GM06990 (cell line): ENCODE measurements at regions not wholly inside any gene's neighbourhood (a gene's known extent, or its start where the extent isn't known, plus 50 kb on each side); places are given as distances from the start of the nearest gene placed in this dataset.

ENCODE experiments used
- DNase-seq: peaks from one replicate; pipeline ENCODE4 v3.0.0-alpha.2; 2011; ENCODE audit not compliant: insufficient read length; ENCODE audit errors: extremely low read depth
- H3K27me3 ChIP-seq: replicated peaks from 2 replicates; pipeline ENCODE4 v1.6.0; 2011; ENCODE audit warnings: low read length; ENCODE audit not compliant: control insufficient read depth, insufficient read depth
- H3K36me3 ChIP-seq: 2 replicates; pipeline ENCODE4 v1.5.1; 2011; ENCODE audit warnings: low read length; ENCODE audit not compliant: control insufficient read depth, insufficient read depth
- H3K4me3 ChIP-seq: replicated peaks from 2 replicates; pipeline ENCODE4 v1.5.1; 2011; ENCODE audit warnings: low read depth, mild to moderate bottlenecking, control low read depth, low read length
- CTCF ChIP-seq: IDR thresholded peaks from 2 replicates; pipeline ENCODE4 v1.5.1; 2011; ENCODE audit warnings: low read length, control low read depth, mild to moderate bottlenecking, inconsistent platforms; ENCODE audit not compliant: insufficient read depth, poor library complexity, severe bottlenecking

DNA sequence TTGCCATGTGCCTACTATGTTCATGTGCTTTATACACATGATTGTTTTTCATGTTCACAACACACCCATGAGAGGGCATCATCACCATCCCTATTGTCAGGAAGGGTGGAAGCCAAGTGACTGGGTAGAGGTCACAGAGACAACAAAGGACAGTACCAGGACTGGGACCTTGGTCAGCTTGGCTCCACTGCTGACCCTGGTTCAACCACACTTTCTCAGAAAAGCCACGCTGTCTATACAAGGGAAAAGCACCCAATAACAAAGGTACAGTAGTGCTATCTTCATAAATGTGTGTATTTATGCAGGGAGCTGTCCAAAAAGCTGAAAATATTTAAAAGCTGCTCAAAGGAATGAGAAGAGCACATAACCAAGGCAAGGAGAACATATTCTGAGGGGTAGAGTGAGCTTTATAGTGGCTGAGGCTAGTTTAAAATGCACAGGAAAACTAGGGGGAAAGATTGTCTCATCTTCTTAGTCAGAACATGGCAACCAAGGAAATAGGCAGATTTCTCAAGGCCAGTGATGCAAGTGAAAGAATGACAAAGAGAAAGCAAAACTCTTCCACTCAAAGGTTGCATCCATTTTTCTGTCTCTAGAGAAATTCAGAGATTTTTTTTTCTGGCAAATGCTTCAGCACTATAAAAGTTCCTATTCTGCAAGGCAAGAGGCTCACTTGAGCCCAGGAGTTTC lies 415.0 kb downstream of the FOXO1 start:
- H3K36me3 ChIP-seq = no peaks in the 10 kb centered on the region
- no peak overlapping the region for H3K4me3 ChIP-seq
- TF ChIP-seq CTCF = no peak
- H3K27me3 ChIP-seq = no peaks in the 10 kb centered on the region
- DNase-seq = no peak

- Histone ChIP-seq H3K27me3 (no peaks in the 10 kb centered on the region), H3K4me3 (no peak overlapping the region), H3K36me3 (no peaks in the 10 kb centered on the region)
- TF ChIP-seq CTCF = no peak
- DNase-seq = no peak
Measured at GRCh38 chr13:40252241-40252640, 414.2 kb downstream of the FOXO1 start.

- no peak for TF ChIP-seq CTCF
- H3K36me3 ChIP-seq = no peaks in the 10 kb centered on the region
- no peak for DNase-seq
- no peaks in the 10 kb centered on the region for H3K27me3 ChIP-seq
- no peak overlapping the region for H3K4me3 ChIP-seq
Measured at GRCh38 chr13:40252676-40253075, 413.8 kb downstream of the FOXO1 start.

GRCh38 chr13:40254394-40254793 lies 412.0 kb downstream of the FOXO1 start:
- TF ChIP-seq CTCF = no peak

DNA sequence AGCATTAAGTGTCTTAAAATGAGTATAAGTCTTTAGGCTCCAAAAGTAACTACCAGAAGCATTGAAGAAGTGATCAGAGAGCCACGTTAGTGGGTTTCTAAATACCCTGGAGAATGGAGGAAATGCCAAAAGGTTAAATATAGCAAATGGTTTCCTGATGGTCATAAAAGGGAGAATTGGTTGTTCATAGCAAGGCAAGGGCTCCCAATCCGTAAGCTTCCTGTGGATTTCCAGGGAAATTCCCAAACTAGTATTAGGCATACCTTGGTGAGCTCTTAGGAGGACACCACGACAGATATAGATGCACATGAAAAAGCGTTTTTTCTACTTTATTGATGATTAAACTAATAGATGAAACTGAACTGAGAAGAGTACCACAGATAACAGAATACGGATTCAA lies 410.9 kb downstream of the FOXO1 start:
- no peak overlapping the region for H3K4me3 ChIP-seq
- DNase-seq = no peak

More at GRCh38 chr13:40254394-40254793, 412.0 kb downstream of the FOXO1 start:
- no peaks in the 10 kb centered on the region for H3K36me3 ChIP-seq
- no peaks in the 10 kb centered on the region for H3K27me3 ChIP-seq
- DNase-seq = no peak
- no peak overlapping the region for H3K4me3 ChIP-seq

More for the DNA sequence above, 410.9 kb downstream of the FOXO1 start:
- TF ChIP-seq CTCF = no peak
- Histone ChIP-seq H3K36me3 (no peaks in the 10 kb centered on the region), H3K27me3 (no peaks in the 10 kb centered on the region)
